SH-SY5Y (cell line): ENCODE measurements at regions not wholly inside any gene's neighbourhood (a gene's known extent, or its start where the extent isn't known, plus 50 kb on each side); places are given as distances from the start of the nearest gene placed in this dataset.

Experiments used
- GATA2 ChIP-seq: IDR thresholded peaks from 2 replicates; pipeline ENCODE4 v1.6.1; 2011; ENCODE audit warnings: mild to moderate bottlenecking, low read depth, low read length
- GATA3 ChIP-seq: IDR thresholded peaks from 2 replicates; pipeline ENCODE4 v1.6.1; 2011; ENCODE audit warnings: low read depth, mild to moderate bottlenecking, low read length, moderate library complexity

DNA sequence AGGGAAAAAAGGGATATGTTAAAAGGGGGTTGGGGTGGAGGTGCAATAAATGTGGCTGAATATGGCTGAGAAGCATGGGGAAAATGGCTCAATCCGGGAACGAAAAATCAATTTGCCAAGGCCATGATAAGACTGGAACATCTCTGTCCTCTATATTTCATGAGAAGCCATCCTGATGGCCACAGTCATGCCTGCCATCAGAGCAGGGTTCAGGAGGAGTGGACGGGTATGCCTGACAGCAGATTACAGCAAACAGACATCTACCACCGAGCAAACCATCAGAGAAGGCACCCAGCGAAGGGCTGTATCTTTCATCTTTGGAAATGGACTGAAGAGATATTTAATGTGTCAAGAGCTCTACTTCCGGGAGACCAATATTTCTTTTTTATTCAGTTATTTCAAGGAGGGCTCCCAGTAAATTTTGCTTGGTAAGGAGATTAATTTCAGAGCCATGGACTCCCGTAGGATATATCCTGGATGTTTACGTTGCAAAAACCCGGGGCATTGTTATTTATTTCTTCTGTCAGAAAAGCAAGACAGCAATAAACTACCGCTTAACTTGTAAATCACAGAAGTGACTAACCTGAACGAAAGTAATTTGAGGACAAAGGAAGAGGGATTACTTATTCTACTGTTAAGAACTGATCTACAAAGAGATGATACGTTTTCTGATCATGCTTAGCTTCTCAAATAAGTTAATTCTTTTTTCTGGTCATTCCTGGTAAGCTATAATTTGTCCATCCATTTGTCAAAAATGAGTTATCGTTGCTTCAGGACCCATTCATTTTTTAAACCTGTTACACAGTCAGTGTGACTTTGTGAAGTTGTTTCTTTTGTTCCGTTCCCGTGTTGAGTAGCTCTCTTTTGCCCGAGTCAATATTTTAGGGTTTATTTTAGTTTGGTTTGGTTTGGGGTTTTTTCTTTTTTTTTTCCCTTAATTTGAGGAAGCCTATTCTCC, 80.6 kb upstream of the CHD2 start:
- TF ChIP-seq GATA3, result no peak
- TF ChIP-seq GATA2, result 0 out of 2 replicates have a peak, but pooled peaks have one; percentile 29
